ENCODE measurements at regions not wholly inside any gene's neighbourhood (a gene's known extent, or its start where the extent isn't known, plus 50 kb on each side); places are given as distances from the start of the nearest gene placed in this dataset.
"Not testable (repeated sequence)": the region's sequence is repeated elsewhere in the genome, so short reads cannot be mapped to it uniquely, and the experiment has no call there.

- no peak for DNase-seq (ENCODE audit: low read depth in 2 of 2)
These were observed 1369.3 kb downstream of the AACS start for GRCh38 chr12:126434412-126434985.

DNA sequence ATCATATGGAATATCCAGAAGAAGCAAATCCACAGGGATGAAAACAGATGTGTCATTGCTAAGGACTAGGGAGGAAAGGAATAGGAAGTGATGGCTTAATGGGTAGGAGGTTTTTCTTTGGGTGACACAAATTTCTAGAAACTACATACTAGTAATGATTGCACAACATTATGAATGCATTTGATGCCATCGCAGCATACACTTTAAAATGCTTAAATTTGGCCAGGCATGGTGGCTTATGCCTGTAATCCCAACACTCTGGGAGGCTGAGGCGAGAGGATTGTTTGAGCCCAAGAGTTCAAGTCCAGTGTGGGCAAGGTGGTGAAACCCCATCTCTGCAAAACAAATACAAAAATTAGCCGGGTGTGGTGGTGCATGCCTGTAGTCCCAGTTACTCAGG lies 1370.8 kb downstream of the AACS start:
- DNase-seq (ENCODE audit: low read depth in 2 of 2): no peak

DNA sequence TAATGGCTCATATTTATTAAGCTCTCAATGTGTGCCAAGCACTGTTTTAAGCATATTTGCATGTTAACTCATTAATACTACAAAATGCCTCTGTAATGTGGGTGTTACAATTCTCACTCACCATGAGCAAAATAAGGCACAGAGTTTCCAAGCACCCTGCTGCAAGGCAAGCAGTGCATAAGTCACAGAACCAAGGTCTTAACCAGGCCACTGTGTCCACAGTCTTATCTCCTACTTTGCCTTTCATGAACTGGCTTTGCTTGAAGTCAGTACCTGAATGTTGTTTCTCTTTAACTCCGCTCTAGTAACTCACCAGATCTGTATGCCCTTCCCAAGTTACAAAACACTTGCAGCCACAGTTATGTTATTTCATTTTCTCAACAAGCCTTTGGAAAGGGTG lies 1372.7 kb downstream of the AACS start:
- no peak for DNase-seq (ENCODE audit: low read depth in 2 of 2)

DNA sequence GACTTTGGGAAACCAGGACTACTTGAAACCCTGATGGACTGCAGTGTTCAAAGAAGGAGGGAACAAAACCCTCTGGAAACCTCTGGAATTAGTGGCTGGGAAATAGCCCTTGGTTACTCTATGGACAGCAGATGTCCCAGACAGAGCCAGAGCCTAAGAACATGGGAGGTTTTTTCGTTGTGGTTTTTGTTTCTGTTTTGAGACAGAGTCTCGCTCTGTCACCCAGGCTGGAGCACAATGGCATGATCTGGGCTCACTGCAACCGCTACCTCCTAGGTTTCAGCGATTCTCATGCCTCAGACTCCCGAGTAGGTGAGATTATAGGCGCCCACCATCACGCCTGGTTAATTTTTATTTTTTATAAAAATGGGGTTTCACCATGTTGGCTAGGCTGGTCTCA lies 1378.7 kb downstream of the AACS start:
- no peak for DNase-seq (ENCODE audit: low read depth in 2 of 2)

- no peak for DNase-seq (ENCODE audit: low read depth in 2 of 2)
These were observed 1382.1 kb downstream of the AACS start for GRCh38 chr12:126447346-126447745.

- DNase-seq (ENCODE audit: low read depth in 2 of 2): no peak
These were observed 1386.6 kb downstream of the AACS start for GRCh38 chr12:126451809-126452208.

DNA sequence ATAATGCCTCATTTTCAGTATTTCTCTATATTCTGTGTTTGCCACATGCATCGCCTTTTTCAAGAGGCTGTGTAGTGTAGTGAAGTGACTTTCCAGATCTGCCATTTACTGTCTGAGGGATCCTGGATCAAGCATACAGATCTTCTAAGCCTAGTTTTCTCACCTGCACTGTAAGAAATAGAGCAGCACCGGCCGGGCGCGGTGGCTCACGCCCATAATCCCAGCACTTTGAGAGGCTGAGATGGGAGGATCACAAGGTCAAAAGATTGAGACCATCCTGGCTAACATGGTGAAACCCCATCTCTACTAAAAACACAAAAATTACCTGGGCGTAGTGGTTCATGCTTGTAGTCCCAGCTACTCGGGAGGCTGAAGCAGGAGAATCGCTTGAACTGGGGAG lies 1387.5 kb downstream of the AACS start:
- not testable (repeated sequence) for DNase-seq (ENCODE audit: low read depth in 2 of 2)

DNA sequence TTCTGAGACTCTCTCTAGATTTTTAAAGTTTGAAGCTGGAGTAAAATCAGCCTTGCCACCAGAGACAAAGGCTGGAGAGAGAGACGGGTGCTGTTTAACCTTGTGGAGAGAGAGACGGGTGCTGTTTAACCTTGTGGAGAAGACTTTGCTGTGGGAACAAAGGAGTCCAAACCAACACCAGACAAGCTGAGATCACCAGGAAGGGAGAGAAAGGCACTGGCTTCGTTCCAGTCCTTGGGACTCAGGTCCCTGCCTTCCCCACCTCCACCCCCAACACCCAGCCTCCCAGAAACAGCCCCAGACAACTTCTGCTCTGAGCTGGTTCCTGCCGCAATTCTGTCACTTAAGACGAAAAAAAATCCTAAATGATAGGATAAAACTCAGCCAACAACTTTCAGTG lies 1389.3 kb downstream of the AACS start:
- no peak for DNase-seq (ENCODE audit: low read depth in 2 of 2)

DNA sequence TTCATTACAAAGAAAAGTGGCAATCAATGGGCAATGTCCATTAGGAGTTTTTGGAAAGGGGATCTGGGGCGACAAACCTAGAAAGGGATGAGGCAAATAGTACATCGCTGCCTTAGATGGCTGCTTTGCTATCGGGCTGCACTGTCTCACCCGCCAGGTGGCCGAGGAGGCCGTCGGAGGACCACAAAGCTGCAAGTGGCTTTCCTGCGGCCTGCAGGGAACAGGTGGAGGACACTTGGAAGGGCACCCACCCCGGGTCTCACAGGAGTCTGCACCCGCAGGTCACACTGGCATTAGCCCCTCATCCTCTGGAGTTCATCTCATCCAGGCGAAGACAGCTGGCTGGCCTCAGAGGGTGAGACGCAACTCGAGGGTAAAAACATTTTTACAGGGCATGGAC lies 1392.5 kb downstream of the AACS start:
- DNase-seq (ENCODE audit: low read depth in 2 of 2): no peak

DNA sequence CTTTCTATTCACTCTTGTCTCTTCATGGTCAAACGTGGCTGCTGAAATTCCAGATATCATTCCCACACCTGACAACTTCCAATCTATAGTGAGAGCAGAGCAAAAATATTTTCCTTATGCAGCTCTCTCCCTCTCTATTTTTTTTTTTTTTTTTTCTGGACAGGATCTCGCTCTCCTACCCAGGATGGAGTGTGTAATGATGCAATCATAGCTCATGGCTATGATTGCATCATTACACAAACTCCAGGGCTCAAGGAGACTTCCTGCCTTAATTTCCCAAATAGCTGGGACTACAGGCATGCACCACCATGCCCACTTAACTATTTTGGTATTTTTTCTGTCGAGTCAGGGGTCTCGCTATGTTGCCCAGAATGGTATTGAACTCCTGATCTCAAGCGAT lies 1398.9 kb downstream of the AACS start:
- DNase-seq (ENCODE audit: low read depth in 2 of 2): no peak

- DNase-seq (ENCODE audit: low read depth in 2 of 2): no peak
These were observed 1404.0 kb downstream of the AACS start for GRCh38 chr12:126469211-126469610.

GRCh38 chr12:126474703-126475102 lies 1409.5 kb downstream of the AACS start:
- no peak for DNase-seq (ENCODE audit: low read depth in 2 of 2)

DNA sequence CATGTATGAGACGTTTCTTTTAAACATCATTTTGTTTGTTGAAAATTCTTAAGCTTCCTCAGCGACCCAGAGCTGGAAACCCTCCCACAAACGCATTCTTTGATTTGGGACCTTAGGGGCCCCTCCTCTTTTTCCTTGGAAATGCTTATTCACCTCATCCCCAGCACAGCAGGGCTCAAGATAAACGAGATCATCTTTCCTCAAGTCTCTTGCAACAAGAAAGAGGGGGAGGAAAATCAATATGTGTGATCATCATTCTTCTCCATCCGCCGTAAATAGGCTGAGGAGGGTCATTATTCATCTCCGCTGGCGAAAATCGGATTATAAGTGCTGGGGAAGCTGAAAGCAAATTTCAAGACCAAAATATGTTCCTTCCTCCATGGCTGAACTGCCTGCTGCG lies 1415.2 kb downstream of the AACS start:
- no peak for DNase-seq (ENCODE audit: low read depth in 2 of 2)

DNA sequence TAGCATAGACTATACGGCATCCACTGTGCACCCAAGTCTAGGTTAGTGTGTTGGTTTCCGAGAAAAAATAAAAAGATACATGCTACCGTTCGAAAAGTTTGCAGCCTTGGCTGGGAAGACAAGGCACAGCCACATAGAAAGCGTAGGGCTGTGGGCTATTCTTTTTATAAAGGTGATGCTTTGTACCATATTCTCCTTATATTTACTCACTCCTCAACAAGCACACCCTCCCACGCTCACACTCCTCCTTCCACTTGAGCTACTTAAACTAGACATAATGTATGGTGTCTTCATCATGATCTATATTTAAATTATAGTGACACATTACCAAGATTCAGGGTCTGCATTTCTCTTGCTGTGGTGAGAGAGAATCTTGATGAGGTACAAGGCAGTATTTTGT lies 1416.5 kb downstream of the AACS start:
- no peak for DNase-seq (ENCODE audit: low read depth in 2 of 2)

GRCh38 chr12:126482238-126482889 lies 1417.1 kb downstream of the AACS start:
- DNase-seq (ENCODE audit: low read depth in 2 of 2): no peak

DNA sequence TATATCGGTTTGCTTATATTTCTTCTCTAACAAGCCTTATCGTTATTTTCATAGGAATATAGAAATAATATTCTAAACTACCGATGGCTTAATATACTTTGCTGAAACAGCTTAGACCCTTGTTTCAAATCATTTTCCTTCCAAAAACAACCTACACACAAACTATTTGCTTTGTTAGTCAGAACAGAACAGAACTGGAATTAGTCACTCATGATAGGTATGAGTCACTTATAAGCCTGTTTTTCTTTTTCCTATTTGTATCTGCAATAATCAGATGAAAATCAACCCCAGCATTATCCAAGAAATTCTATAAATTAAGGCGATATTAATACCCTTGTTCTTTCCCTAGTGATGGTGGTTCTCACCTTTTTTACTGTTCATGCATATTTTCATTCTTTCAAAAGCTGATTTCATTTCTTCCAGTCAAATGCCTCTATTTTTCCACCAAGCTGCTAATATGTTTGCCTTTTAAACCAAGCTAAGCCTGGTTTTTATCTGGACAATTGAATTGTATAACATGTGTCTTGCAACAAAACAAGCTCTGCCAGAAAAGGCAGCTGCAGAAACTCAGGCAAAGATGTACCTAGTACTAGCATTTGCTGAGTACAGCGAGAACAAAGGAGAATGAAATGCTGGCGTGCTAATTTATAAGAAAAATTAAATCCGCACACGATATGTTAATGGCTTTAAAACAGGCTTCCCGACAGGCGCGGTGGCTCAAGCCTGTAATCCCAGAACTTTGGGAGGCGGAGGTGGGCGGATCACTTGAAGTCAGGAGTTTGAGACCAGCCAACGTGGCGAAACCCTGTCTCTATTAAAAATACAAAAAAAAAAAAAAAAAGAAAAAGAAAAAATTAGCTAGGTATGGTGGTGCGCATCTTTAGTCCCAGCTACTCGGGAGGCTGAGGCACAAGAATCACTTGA lies 1418.2 kb downstream of the AACS start:
- DNase-seq (ENCODE audit: low read depth in 2 of 2): no peak

DNA sequence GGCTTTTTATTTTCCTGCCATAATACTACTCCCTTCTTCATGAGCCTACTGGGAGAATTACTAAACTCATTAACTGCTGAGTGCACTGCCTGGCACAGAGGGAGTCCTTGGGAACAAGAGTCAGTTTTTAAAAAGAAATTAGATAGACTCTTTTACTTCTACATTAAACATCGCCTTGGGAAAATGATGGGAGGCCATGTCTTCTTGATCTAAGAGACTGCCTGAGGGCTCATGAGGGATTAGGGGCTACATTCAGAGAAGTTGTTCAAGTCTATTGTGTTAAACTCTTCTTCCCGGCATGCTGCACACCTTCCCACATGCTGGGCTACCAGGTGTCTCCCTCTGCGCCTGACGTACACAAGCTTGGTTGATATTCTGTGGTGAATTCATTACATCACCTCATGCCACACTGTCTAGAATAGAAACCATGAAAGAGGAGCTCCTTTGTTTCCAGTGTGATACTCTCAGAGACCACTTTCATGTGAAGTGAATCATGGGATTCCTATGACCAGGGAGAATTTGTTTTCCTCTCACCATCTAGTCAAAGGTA lies 1422.3 kb downstream of the AACS start:
- DNase-seq (ENCODE audit: low read depth in 2 of 2): no peak

- DNase-seq (ENCODE audit: low read depth in 2 of 2): no peak
These were observed 1423.6 kb downstream of the AACS start for GRCh38 chr12:126488806-126489205.

DNA sequence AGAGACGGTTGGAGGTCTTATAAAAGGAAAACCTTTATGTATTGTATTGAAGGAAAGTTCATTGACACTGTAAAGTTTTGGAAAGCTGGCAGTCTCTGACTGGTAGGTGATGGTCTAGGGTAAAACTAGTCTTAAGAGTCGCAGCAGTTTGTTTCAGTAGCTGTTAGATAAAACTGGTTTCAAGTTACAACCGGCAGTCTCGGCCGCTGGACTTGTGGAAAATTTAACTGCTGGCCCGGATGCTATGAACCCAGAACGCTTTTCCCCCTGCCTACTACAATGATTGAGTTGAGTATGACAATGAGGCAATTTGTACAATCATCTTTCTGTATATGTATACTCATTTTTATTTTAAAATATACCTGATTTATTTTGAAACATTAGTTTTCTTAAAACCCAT lies 1426.9 kb downstream of the AACS start:
- no peak for DNase-seq (ENCODE audit: low read depth in 2 of 2)

DNA sequence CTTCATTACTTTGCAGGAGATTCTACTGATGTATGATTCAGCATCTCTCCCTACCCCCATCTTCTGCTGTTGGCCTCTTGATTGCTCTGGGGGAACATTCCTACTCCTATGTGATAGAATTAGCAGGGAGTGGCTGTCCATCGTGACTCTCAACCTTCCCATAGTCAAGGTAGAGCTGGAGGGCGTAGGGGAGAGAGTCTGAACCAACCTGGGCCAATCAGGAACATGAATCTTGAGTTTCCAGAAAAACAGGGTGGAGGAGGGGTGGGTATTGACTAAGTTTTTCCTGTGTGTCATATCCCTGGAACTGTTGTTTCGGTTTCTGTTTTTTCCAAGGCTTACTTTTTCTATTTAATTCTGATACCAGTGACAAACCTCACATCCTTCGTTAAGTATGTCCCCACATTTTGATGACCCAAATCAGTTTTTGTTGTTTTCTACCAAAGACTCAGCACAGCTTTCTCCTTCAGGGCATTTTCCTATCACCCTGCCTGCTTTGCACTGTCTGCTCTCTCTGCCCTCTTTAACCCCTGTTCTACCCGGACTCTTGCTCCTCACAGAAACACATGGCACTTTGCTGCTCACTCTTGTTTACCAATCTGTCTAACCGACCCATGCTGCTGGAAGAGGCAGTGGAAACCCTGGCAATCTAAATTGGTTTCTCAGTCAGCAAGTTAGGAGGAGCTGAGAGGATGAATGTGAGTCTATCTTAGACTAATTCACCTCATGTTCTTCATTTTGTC lies 1428.3 kb downstream of the AACS start:
- DNase-seq (ENCODE audit: low read depth in 2 of 2): no peak

GRCh38 chr12:126496201-126496600 lies 1431.0 kb downstream of the AACS start:
- DNase-seq (ENCODE audit: low read depth in 2 of 2): no peak

All from stimulated activated CD8-positive, alpha-beta memory T cell treated with anti-CD3 and anti-CD28 coated beads, Interleukin-2, amount 100 ng/mL, for 48 hours (primary cell).